SJCRH30 (cell line): ENCODE measurements at regions not wholly inside any gene's neighbourhood (a gene's known extent, or its start where the extent isn't known, plus 50 kb on each side); places are given as distances from the start of the nearest gene placed in this dataset.
"Not testable (repeated sequence)": the region's sequence is repeated elsewhere in the genome, so short reads cannot be mapped to it uniquely, and the experiment has no call there.

Experiments
- DNase-seq, 2 experiments: peaks; one replicate each; pipeline ENCODE4 v3.0.0-alpha.2; 2015 to 2020
- H3K27ac ChIP-seq: fragments of 250-450 bp; sonication (Bioruptor Pico); 2 replicates; pipeline ENCODE4 v1.5.1; 2020; ENCODE audit warnings: mild to moderate bottlenecking, moderate library complexity
- H3K27me3 ChIP-seq: fragments of 250-450 bp; sonication (Bioruptor Pico); 2 replicates; pipeline ENCODE4 v1.5.1; 2020; ENCODE audit warnings: mild to moderate bottlenecking, moderate library complexity
- H3K36me3 ChIP-seq: fragments of 250-450 bp; sonication (Bioruptor Pico); 2 replicates; pipeline ENCODE4 v1.5.1; 2020; ENCODE audit warnings: mild to moderate bottlenecking, moderate library complexity
- H3K4me1 ChIP-seq: fragments of 250-450 bp; sonication (Bioruptor Pico); 2 replicates; pipeline ENCODE4 v1.5.1; 2020; ENCODE audit warnings: mild to moderate bottlenecking, moderate library complexity
- H3K4me3 ChIP-seq: fragments of 250-450 bp; sonication (Bioruptor Pico); 2 replicates; pipeline ENCODE4 v1.5.1; 2020; ENCODE audit warnings: mild to moderate bottlenecking, moderate library complexity
- H3K9me3 ChIP-seq: fragments of 250-450 bp; sonication (Bioruptor Pico); replicated peaks from 2 replicates; pipeline ENCODE4 v1.5.1; 2020; ENCODE audit warnings: mild to moderate bottlenecking, moderate library complexity

- no peaks in the 10 kb centered on the region for H3K4me1 ChIP-seq
- H3K4me3 ChIP-seq = no peak overlapping the region
- H3K27me3 ChIP-seq = no peaks in the 10 kb centered on the region
- H3K36me3 ChIP-seq = no peaks in the 10 kb centered on the region
- no peaks in the 10 kb centered on the region for H3K9me3 ChIP-seq
- no peak for DNase-seq
- no peak overlapping the region for H3K27ac ChIP-seq
Observed at GRCh38 chr3:62926494-62926893, 51.3 kb upstream of the CADPS start.

- no peaks in the 10 kb centered on the region for H3K36me3 ChIP-seq
Observed at GRCh38 chr3:62928256-62928655, 53.0 kb upstream of the CADPS start.

DNA sequence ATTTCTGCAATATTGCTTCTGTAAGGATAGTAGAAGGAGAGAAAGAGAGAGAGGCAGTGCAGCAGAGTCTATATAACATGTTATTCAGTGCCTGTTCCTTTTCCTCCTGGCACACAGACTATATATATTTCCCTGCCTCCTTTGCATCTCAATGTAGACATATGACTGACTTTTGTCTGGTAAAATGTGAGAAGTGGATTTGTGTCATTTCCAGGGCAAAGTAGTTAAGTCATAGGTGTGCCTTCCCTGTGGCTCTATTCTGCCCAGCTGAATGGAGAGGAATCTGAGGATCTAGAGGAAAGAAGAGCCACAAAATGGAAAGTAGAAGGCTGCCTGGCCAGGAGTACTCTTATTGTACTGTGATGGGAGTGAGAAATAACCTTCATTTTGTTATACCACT, 54.6 kb upstream of the CADPS start:
- DNase-seq = no peak
- Histone ChIP-seq H3K27ac (no peak overlapping the region), H3K4me1 (no peaks in the 10 kb centered on the region), H3K4me3 (no peak overlapping the region), H3K36me3 (no peaks in the 10 kb centered on the region), H3K9me3 (no peaks in the 10 kb centered on the region), H3K27me3 (no peaks in the 10 kb centered on the region)

More at GRCh38 chr3:62928256-62928655, 53.0 kb upstream of the CADPS start:
- H3K27ac ChIP-seq = no peak overlapping the region
- H3K27me3 ChIP-seq = no peaks in the 10 kb centered on the region
- no peak overlapping the region for H3K4me3 ChIP-seq
- no peaks in the 10 kb centered on the region for H3K4me1 ChIP-seq
- no peaks in the 10 kb centered on the region for H3K9me3 ChIP-seq
- DNase-seq = no peak

GRCh38 chr3:62935793-62936192, 60.6 kb upstream of the CADPS start:
- H3K4me3 ChIP-seq = no peak overlapping the region
- no peaks in the 10 kb centered on the region for H3K4me1 ChIP-seq
- DNase-seq = no peak
- H3K9me3 ChIP-seq = no peaks in the 10 kb centered on the region
- no peaks in the 10 kb centered on the region for H3K27me3 ChIP-seq
- H3K27ac ChIP-seq = no peak overlapping the region
- no peaks in the 10 kb centered on the region for H3K36me3 ChIP-seq

- Histone ChIP-seq H3K4me1 (no peaks in the 10 kb centered on the region), H3K9me3 (no peaks in the 10 kb centered on the region), H3K4me3 (no peak overlapping the region), H3K36me3 (no peaks in the 10 kb centered on the region), H3K27me3 (no peaks in the 10 kb centered on the region), H3K27ac (no peak overlapping the region)
- DNase-seq = no peak
Observed at GRCh38 chr3:62936626-62937254, 61.5 kb upstream of the CADPS start.

DNA sequence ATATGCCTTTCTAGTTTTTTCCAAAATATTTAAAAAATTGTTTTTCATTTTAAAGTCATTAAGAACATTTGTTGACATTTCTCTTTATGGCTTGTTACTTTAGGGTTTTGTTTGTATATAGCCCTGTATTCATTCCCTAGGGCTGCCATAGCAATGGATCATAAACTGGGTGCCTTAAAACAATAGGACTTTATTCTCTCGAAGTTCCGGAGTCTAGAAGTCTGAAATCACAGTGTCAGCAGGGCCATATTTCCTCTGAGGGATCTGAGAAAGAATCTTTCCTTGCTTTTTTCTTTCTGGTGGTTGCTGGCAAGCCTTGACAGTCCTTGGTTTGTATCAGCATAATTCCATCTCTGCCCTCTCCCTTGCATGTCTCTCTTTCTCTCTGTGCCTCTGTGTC, 63.4 kb upstream of the CADPS start:
- no peak overlapping the region for H3K27ac ChIP-seq
- H3K4me3 ChIP-seq = no peak overlapping the region
- H3K9me3 ChIP-seq = no peaks in the 10 kb centered on the region
- H3K27me3 ChIP-seq = no peaks in the 10 kb centered on the region
- no peak for DNase-seq
- no peaks in the 10 kb centered on the region for H3K4me1 ChIP-seq
- H3K36me3 ChIP-seq = no peaks in the 10 kb centered on the region

DNA sequence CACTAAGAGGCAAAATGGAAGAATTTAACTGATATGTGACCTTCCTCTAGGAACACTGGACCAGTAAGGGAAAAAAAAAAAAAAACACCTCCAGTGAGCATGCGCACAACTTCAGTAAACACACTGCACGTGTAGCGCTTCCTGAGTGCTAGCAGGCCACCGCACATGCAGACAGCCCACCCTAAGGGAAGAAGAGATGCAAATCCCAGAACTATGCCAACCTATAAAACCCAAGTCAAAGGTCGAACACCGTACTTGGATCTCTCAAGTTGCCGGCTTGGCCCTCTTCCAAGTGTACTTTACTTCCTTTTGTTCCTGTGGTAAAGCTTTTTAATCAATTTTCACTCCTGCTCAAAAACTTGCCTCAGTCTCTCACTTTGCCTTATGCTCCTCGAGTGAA, 64.5 kb upstream of the CADPS start:
- Histone ChIP-seq H3K27me3 (no peaks in the 10 kb centered on the region), H3K4me1 (no peaks in the 10 kb centered on the region), H3K9me3 (no peaks in the 10 kb centered on the region), H3K27ac (no peak overlapping the region), H3K36me3 (no peaks in the 10 kb centered on the region), H3K4me3 (no peak overlapping the region)
- DNase-seq = no peak

DNA sequence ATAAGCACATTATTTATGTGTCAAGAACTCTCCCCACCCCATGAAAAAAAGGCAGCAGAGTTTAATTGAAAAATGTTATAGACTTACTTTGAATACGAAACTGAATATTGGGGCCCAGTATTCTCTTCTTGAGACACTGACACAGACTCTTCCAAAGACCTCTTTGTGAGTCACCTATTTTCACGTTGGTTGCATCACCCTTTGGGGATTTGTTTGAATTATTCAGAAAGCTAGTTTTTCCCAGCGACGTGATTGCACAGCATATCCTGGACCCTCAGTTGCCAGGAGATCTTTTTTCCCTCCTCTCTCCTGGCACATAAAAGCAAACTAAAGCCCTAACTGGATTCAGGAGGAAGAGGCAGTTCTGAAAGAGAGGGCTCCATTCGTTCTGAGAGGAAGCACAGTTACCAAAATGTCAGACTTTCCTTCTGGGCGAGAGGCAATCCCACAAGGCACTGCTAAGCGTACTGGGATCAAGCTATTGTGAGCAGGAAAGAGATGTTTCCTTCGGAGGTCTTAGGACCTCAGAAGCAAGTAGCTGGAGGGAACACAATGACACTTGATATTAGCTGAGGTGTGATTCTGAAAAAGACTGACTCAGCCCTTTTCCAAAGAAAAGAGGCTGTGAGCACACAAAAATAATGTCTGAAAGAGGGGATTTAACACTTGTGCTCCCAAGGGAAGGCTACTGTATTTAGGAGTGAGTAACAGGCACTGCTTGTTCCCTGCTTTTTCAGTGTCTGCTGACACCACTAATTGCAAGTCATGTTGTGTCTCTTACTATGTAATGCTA, 65.8 kb upstream of the CADPS start:
- peak in 1 of 2 experiments; percentile 6 for DNase-seq
- no peaks in the 10 kb centered on the region for H3K4me1 ChIP-seq
- H3K36me3 ChIP-seq = no peaks in the 10 kb centered on the region
- H3K27ac ChIP-seq = no peak overlapping the region; the same call in 1 of the 2 replicates
- no peaks in the 10 kb centered on the region for H3K9me3 ChIP-seq
- H3K4me3 ChIP-seq = no peak overlapping the region
- H3K27me3 ChIP-seq = no peaks in the 10 kb centered on the region

GRCh38 chr3:62942227-62942626, 67.0 kb upstream of the CADPS start:
- no peaks in the 10 kb centered on the region for H3K4me1 ChIP-seq
- no peaks in the 10 kb centered on the region for H3K27me3 ChIP-seq
- DNase-seq = no peak
- no peaks in the 10 kb centered on the region for H3K9me3 ChIP-seq
- no peaks in the 10 kb centered on the region for H3K36me3 ChIP-seq
- H3K27ac ChIP-seq = no peak overlapping the region
- no peak overlapping the region for H3K4me3 ChIP-seq

- Histone ChIP-seq H3K36me3 (no peaks in the 10 kb centered on the region), H3K4me3 (no peak overlapping the region), H3K9me3 (no peaks in the 10 kb centered on the region), H3K27ac (no peak overlapping the region), H3K4me1 (no peaks in the 10 kb centered on the region), H3K27me3 (no peaks in the 10 kb centered on the region)
- no peak for DNase-seq
Observed at GRCh38 chr3:62942764-62943163, 67.5 kb upstream of the CADPS start.

DNA sequence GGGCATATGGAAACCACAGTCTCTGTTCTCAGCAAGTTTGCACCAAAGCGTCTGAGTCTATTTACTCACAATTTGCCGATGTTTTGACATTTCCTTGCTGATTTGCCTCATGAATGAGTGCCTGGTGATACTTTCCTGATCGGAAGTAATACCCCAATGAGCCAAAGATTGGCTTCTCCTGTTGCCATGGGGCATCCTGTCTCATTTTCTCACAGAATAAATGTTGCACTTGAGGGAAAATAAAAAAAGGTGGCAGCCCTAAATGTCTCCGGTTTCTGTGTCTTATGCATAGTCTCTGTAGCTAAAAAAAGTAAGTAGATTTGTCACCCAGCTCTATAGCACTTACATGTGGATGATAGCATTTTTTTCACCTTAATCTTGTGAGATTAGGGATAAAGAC, 73.7 kb upstream of the CADPS start:
- Histone ChIP-seq H3K9me3 (no peaks in the 10 kb centered on the region), H3K4me3 (no peak overlapping the region), H3K27ac (no peak overlapping the region), H3K27me3 (no peaks in the 10 kb centered on the region), H3K36me3 (no peaks in the 10 kb centered on the region), H3K4me1 (no peaks in the 10 kb centered on the region)
- no peak for DNase-seq

GRCh38 chr3:62950210-62950609, 75.0 kb upstream of the CADPS start:
- H3K27me3 ChIP-seq = no peaks in the 10 kb centered on the region
- H3K36me3 ChIP-seq = no peaks in the 10 kb centered on the region
- no peaks in the 10 kb centered on the region for H3K9me3 ChIP-seq
- no peak overlapping the region for H3K4me3 ChIP-seq
- DNase-seq = no peak
- no peak overlapping the region for H3K27ac ChIP-seq
- H3K4me1 ChIP-seq = no peaks in the 10 kb centered on the region

GRCh38 chr3:62951037-62951613, 75.9 kb upstream of the CADPS start:
- Histone ChIP-seq H3K27me3 (no peaks in the 10 kb centered on the region), H3K27ac (no peak overlapping the region), H3K4me1 (no peaks in the 10 kb centered on the region), H3K4me3 (no peak overlapping the region), H3K9me3 (no peaks in the 10 kb centered on the region), H3K36me3 (no peaks in the 10 kb centered on the region)
- no peak for DNase-seq

DNA sequence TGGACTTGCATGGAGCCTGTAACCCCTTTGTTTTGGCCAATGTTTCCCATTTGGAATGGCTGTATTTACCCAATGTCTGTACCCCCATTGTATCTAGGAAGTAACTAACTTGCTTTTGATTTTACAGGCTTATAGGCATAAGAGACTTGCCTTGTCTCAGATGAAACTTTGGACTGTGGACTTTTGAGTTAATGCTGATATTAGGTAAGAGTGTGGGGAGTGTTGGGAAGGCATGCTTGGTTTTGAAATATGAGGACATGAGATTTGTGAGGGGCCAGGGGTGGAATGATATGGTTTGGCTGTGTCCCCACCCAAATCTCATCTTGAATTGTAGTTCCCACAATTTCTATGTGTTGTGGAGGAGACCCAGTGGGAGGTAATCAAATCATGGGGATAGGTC, 76.7 kb upstream of the CADPS start:
- H3K4me3 ChIP-seq, H3K9me3 ChIP-seq, H3K27ac ChIP-seq, H3K4me1 ChIP-seq, H3K27me3 ChIP-seq, DNase-seq, H3K36me3 ChIP-seq: not testable (repeated sequence)

DNA sequence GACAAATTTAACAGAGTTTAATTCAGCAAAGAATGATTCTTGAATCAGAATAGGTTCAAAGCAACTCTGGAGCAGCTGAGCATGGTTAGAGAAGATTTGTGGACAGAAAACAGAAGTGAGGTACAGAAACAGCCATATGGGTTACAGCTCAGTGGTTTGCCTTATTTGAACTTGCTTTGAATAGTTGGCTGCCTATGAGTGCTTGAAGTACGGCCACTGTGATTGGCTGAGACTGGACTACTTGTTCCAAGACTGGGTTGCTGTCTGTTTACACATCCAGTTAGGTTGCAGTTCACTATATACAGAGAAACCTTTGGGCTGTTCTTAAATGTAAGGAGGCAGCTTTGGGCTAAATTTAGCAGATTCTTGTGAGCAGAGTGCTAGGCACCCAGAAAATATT, 79.4 kb upstream of the CADPS start:
- H3K4me1 ChIP-seq = no peaks in the 10 kb centered on the region
- H3K27me3 ChIP-seq = no peaks in the 10 kb centered on the region
- no peaks in the 10 kb centered on the region for H3K9me3 ChIP-seq
- H3K36me3 ChIP-seq = no peaks in the 10 kb centered on the region
- no peak for DNase-seq
- H3K27ac ChIP-seq = no peak overlapping the region
- no peak overlapping the region for H3K4me3 ChIP-seq
